HG03575 (cell line): ENCODE measurements at regions not wholly inside any gene's neighbourhood (a gene's known extent, or its start where the extent isn't known, plus 50 kb on each side); places are given as distances from the start of the nearest gene placed in this dataset.

Source experiments
- ATAC-seq: cut with Tn5 transposase; IDR thresholded peaks from one replicate; pipeline ENCODE4 v1.9.1; 2021; ENCODE audit not compliant: unreplicated experiment, insufficient number of reproducible peaks, low FRiP score; ENCODE audit errors: extremely low read depth

GRCh38 chr3:62968128-62968527 lies 92.9 kb upstream of the CADPS start:
- ATAC-seq: no peak

GRCh38 chr3:62970648-62971047 lies 95.4 kb upstream of the CADPS start:
- ATAC-seq: no peak

- no peak for ATAC-seq
These were observed 100.3 kb upstream of the CADPS start for GRCh38 chr3:62975566-62975965.

- ATAC-seq: no peak
These were observed 106.7 kb upstream of the CADPS start for GRCh38 chr3:62981962-62982361.

GRCh38 chr3:62982795-62983455 lies 107.7 kb upstream of the CADPS start:
- no peak for ATAC-seq

GRCh38 chr3:62986061-62986460 lies 110.8 kb upstream of the CADPS start:
- ATAC-seq: no peak

- no peak for ATAC-seq
These were observed 112.5 kb upstream of the CADPS start for GRCh38 chr3:62987721-62988120.

GRCh38 chr3:62990704-62991413 lies 115.6 kb upstream of the CADPS start:
- no peak for ATAC-seq

- ATAC-seq: no peak
These were observed 117.3 kb upstream of the CADPS start for GRCh38 chr3:62992520-62992919.

GRCh38 chr3:62995119-62995518 lies 119.9 kb upstream of the CADPS start:
- ATAC-seq: no peak

GRCh38 chr3:62995530-62995929 lies 120.3 kb upstream of the CADPS start:
- no peak for ATAC-seq

GRCh38 chr3:62997369-62997768 lies 122.2 kb upstream of the CADPS start:
- ATAC-seq: no peak

- no peak for ATAC-seq
These were observed 123.9 kb upstream of the CADPS start for GRCh38 chr3:62999158-62999557.

- no peak for ATAC-seq
These were observed 124.6 kb upstream of the CADPS start for GRCh38 chr3:62999791-63000190.

- ATAC-seq: no peak
These were observed 129.2 kb upstream of the CADPS start for GRCh38 chr3:63004448-63004847.

GRCh38 chr3:63015614-63016309 lies 140.5 kb upstream of the CADPS start:
- no peak for ATAC-seq

GRCh38 chr3:63022114-63022513 lies 146.9 kb upstream of the CADPS start:
- ATAC-seq: no peak

GRCh38 chr3:63026722-63027121 lies 151.5 kb upstream of the CADPS start:
- ATAC-seq: no peak

GRCh38 chr3:63029326-63029725 lies 154.1 kb upstream of the CADPS start:
- ATAC-seq: no peak

GRCh38 chr3:63029921-63030320 lies 154.7 kb upstream of the CADPS start:
- no peak for ATAC-seq
